ENCODE measurements at regions not wholly inside any gene's neighbourhood (a gene's known extent, or its start where the extent isn't known, plus 50 kb on each side); places are given as distances from the start of the nearest gene placed in this dataset.
A peak's percentile ranks its signal among the peaks of the same experiment; 100 is the strongest.

DNA sequence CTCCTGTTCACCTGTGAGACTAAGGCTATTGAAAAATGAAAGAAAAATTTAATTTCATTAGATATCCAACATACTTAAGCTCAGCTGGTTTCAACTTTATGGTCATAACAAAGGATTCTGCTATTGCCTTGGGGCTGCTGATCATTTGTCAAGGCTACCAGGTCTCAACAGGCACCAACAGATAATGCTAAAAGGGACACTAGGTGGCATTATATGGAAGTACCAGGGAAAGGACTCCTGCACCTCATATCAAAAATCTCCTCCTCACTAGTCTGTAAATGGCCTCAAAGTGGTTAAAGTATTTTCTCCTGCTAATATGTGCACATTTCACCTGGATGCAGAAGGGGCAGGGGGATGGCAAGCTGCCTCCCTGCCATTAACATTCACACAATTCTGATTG lies 167.9 kb upstream of the REG3A start:
- no peak for DNase-seq

DNA sequence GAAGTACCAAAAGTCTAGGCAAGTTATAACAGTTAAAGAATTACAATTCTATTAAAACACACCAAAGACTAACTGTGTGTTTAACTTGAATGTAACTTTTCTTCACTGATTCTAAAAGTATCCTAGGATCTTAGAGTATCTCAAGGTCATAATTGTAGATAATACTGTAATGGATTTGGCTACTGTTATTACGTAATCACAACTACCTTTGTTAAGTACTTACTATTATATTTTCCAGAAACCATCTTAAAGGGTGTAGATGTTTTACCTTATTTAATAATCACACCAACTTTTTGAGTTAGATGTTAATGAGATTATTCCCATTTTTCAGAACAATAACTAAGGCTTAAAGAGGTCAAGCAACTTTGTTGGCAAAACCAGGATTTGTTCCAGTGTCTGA lies 161.3 kb upstream of the REG3A start:
- no peak for DNase-seq

DNA sequence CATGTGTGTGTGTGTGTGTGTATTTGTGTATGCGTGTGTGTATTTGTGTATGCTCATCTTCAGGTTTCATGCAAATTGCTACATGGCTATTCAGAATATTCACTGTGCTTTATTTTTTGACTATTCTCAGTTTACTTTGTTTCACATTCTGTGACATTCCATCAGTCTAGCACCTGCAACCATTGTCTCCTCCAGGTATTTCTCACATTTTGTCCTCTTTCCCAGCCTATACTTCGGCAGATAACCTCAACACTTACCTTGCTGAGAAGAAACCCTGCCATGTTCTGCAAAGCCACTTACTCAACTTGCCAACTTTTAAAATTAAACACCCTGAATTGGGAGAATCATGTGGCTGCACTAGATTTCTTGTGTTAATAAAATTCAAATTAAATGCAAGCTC lies 135.4 kb upstream of the REG3A start:
- DNase-seq, result no peak

DNA sequence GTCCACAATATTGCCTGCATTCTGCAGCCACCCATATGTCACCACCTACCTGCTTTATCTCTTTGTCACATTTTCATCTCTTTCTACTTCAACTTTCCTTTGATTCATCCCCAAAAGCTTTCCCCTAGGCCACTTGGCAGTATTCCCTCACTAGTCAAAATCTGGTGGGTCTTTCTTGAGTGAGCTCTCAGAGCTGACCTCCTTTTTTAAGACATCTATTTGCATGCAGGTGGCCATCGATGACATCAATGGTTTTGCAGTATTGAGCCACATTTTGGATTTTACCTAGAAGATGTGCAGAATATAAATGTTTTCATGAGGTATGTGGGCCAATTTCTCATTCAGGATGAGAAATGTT lies 133.4 kb upstream of the REG3A start:
- DNase-seq, result no peak

DNA sequence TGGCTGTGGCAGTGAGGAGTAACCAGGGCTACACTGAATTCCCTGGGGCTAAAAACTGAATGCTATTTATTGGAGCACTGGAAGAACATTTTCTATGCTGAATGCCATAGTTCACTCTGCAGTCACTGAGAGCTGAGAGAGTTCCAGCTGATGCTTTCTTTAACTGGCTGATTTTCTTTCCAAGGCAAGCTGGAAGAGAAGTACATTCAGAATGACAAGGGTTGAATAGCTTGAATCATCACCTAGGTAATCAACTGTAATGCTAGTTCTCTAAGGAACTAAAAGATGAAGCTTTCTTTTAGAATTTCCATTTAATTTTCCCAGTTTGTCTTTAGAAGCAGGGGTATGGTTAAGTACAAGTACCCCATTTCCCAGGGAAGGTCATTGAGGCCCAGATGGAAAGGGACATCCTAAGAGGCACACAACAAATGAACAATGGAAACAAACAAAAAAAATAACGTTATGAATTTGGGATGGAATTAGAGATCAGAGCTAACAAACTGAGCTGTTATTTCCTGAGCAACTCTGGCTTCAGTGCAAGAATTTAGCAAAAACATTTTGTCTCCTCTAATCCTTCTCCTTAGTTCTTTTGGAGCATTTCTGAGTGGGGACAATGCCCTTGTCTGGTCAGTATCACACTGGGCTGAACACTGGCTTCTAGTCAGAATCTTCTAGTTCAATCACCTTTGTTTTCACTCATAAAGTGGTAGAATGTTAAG lies 132.8 kb upstream of the REG3A start:
- DNase-seq, result no peak

DNA sequence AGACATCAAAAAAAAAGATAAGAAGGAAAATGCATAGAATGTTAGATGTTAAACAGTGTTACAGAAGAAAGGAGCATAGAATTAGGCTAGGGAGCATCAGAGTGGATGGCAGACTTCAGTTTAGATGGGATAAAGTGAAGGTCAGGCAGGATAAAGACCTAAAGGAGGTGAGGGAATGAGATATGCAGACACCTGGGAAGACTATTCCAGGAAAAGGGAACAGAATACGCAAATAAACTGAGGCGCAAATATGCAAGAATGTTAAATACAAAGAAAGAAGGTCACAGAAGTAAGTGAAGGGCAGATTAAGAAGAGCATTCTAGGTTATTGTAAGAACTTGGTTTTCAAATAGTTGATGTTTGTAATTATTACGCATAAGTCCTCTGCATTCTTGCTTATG lies 116.3 kb upstream of the REG3A start:
- no peak for DNase-seq

DNA sequence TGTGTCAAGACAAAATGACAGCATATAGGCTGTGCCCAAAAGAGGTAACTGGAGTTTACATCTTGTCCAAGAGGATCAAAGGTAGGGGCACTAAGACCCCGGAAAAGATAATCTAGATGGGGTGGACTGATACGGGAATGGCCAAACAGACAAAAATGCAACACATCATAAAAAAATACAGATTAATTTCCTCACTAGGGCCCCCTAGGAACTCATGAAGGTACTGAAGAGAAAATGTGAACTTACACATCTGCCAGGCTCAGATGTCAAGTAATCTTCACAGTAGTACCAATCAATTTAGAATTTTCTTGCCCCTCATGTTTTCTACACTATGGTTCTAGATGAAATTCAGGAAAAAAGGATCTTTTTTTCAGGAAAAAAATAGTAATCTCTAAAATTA lies 115.6 kb upstream of the REG3A start:
- DNase-seq, result no peak

DNA sequence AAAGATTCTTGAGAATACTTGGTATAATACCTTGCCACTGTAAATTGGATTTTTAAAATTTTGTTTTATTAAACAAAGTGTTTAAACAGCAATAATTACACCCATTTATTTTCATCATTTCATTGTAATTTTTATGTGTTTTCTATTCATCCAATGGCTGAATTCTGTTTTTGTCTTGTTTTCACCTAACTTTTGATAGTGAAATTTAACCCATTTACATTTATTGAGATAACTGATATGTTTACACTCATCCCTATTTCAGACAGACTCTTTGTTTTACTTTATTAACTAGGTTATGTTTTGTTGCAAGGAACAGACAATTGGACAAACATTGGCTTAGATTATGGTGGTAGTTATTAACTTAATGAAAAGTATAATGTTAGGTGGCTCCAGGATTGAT lies 113.1 kb upstream of the REG3A start:
- no peak for DNase-seq

DNA sequence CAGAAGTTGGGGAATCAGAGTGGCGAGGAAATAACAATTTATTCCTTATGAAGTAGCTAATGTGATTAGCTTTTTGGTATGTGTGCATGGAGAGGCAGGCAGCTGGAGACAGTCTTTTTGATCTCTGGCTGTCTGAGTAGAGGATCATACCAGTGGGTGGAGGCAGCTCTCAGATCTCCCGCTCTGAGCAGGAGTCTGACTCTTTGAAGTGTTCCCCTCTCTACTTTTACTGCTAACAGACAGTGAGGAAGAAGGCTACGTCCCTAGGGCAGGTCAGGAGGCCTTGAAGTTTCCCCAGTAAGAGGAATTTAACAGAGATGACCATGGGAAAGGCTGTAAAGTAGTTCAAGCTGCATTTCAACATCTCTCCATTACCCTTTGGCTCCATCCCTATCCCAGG lies 111.9 kb upstream of the REG3A start:
- no peak for DNase-seq

DNA sequence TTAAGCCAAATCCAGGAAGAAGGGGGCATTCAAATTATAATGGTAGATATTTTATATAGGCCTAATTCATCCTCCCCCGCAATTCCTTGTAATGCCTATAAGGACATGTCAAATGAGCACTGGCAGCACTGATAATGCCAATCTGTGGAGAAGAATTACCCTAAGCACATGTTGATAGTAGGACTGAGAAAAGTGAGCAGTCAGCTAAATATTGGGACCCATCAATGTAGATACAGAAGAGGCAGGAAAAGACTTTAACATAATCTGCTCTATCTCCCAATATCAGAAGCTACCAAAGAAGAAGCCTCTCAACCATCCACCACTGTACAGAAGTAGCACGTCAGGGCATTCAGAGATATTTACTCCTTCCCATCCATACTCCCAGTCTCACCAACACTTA lies 101.3 kb upstream of the REG3A start:
- DNase-seq, result no peak

DNA sequence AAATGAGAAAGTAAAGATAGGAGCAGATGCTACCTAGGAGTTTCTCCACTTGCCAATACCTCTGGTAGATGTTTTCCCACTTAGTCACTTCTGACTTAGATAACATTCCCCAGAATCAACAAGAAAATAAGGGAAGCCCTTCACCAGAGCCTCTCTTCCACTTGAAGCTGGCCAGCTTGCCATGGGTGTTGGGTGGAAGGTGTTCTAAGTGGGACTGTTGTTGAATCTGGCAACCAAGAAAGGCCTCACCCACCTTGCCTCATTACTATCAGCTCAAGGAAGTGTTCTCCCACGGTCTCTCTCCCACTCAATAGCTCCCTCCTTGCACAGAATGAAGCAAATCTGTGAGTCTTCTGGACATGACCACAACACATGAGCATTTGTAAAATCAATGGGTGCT lies 100.4 kb upstream of the REG3A start:
- no peak for DNase-seq

DNA sequence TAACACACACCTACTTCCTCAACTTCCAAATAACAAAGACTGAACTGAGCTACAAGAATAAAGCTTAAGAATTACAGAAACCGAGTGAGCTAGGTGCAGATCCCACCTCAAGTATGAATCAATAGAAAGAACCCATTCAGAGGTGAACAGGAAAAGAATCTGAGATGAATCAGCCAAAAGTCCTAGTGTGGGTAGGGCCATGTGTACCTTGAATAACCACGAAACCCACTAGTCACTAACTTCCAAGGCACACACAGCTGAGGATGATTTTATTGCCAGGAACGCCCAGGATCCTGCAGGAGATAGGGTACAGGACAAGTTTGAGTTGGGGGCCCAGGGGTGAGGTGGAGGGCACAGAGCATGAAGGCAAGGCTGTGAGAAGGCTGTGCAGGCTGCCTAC lies 99.7 kb upstream of the REG3A start:
- no peak for DNase-seq

DNA sequence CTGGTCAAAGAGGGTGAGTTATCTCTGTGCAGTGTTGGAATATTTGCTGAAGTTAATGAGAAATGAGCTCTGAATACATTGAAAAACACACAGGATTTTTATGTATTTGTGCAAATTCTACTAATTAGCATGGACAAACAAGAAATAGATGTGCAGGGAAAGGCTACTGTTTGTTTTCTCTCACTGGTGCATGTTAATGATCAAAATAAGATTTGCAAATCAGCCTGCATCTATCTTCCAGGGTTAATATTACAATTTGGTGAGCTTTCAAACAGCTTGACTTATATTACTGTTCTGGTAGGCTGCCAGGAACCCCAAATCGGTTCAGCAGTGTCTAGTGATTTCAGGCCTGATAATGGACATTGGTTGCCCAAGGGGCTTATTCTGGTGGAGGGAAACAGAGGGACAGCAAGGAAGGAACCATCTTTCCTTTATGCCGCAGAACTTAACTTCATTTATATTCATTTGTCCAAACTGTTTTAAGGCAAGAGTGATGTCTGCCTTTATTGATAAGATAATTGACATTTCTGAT lies 93.8 kb upstream of the REG3A start:
- no peak for DNase-seq

DNA sequence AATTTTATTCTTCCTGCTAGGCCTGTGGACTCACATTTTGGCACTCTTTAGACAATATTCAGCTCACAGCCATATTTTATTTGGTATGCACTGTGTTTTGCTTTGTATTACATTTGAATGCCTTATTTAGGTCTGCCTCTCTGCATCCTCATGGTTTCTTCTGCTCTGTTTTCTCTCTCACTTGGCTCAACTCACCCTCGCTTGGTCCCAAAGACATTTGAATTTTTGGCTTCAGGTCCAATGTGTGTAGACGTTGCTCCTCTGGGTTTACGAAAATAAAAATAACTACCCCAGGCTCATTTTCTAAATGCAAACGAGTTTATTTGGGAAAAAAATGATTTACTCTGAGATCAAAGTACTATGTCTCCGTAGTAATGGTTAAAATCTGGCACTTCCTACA lies 91.1 kb upstream of the REG3A start:
- DNase-seq, result no peak

DNA sequence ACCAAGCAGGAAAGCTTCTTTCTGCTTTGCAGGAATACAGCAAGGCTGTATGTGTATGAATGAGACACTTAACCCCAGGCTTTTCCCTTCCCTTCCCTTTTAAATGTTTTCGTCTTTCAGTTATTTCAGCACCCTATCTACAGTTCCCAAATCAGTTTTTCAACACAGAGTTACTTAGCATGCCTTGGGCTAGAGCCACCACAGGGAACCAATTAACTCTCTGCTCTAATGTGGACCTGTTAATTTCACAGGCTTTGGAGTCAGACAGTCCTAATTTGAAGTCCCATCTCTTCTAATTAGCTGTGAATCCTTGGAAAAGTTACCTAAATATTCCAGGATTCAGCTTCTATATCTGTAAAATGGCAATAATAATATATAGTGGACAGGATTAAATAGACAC lies 89.2 kb upstream of the REG3A start:
- no peak for DNase-seq

DNA sequence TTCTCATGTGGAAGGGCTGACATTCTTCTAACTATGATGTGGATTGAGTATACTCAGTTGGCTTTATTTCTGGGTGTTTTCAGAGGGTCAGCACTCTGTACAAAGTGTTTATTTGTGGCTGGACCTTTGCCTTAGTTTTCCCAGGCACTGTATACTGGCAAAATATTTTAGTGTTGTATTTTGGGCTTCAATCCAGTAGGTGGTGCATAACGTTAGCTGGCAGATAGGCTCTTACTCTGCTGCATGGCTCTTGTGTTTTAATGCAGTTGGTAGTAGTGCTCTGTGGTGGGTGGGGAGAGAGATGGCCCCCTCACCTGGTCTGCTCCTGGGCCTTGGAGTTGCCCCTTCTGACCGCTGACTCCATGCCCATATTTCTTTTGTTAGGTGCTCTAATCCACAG lies 75.6 kb upstream of the REG3A start:
- no peak for DNase-seq

DNA sequence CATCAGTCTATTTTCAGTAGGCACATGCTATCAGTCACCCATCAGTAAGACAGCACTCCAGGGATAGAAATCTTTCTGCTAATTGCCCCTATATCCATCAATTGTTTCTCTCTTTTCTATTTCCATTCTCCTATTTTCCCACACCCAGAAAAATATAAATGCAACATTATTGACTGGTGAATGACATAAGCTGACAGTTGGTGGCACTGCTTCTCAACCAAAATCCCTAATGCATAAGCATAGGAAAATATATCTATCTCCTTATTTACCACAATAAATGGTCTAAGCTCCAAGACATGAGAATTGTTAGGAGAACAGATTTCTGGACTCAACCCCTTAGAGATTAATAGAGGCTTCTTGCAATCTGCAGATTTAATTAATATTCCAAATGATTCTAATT lies 64.0 kb upstream of the REG3A start:
- no peak for DNase-seq

DNA sequence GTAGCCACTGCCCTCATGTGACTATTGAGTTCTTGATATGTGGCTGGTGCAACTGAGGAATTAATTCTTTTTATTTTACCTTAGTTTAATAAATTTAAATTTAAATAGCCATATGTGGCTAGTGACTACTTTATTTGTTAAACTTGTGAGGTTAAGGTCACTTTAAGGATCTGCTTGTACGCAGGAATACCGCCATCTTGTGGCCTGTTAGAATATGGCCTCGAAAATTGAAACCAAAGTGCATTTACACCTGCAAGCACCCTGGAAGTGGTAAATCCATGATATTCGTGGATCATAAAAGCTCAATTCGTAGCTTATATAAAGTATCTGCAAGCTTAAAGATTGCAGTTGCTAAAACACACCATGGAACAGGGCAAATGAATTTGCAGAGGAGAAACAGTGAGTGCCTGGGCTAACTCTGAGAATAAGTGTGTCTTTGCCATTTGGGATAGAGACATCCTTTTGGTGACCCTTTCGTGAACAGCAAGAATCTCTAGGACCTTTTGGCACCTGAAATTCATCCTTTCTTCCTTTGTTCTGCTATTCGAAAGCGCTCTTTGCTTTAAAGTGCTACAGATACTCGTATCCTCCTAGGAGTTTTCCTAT lies 59.9 kb upstream of the REG3A start:
- DNase-seq, result peak; percentile 28

DNA sequence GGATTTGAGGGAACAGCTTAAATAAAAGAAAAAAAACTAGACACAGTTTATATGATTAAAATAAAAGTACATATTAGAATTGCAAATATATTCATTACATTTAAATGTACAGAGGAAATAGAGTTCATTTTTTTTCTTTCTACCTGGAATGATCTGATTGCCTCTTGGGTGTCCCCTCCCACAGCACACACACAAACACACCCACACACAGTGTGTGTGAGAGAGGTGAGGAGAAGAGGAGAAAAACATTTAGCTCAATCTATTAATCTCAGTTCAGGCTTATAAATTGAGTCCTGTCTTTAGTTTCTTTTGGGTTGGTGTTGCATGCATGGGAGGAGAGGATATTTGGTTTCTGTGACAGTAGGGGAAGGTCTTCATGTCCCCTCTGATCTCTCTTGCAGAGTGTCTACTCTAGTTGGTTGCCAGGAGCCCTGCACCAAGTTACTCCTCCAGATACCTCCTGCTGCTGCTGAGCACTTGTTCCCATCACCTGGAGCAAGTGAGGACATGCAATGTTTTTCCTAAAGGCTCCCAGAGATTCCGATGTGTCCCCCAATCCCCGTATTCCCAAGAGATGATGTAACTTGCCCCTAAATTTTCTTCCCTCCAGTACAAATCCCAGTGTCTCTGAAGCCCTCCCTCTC lies 50.8 kb upstream of the REG3A start:
- no peak for DNase-seq
